ENCODE measurements at regions not wholly inside any gene's neighbourhood (a gene's known extent, or its start where the extent isn't known, plus 50 kb on each side); places are given as distances from the start of the nearest gene placed in this dataset.
"Not testable (repeated sequence)": the region's sequence is repeated elsewhere in the genome, so short reads cannot be mapped to it uniquely, and the experiment has no call there.

DNA sequence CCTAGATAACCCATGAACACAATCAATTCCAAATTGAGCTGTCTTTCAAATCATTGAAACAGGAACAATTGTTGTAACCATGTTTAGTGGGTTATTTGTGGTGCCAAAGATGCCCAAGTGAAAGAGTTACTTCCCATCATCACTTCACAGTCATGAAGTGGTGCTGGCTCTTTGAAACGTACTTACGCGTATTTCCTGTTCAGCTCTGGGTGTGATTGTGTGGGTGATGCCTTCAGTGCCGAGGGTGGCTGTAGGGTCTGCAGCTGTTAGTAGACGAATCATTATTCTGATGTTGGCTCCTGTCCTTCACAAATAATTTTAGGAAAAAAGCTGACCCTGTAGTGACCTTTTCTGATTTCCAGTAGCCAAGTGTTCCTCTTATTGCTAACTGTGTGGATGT, 323.1 kb upstream of the KIAA1217 start:
- DNase-seq, result no peak

DNA sequence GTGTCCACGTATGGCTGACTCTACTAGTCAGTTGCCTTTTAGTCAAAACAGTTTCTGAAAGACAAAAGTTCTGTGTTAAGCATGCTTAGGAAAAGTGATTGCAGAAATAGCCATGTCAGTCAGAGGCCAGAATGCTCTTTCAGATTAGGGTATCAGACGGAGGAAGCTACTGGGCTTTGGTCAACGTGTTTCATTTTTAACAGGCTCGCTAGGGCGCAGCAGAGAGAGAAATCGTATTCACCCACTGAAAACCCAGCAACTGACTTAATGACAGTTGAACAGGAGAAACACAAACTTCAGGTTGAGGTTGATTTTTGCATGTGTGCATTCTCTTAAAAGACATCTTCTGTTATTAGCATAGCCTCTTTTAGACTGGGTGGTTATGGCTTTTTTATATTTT, 322.6 kb upstream of the KIAA1217 start:
- no peak for DNase-seq

DNA sequence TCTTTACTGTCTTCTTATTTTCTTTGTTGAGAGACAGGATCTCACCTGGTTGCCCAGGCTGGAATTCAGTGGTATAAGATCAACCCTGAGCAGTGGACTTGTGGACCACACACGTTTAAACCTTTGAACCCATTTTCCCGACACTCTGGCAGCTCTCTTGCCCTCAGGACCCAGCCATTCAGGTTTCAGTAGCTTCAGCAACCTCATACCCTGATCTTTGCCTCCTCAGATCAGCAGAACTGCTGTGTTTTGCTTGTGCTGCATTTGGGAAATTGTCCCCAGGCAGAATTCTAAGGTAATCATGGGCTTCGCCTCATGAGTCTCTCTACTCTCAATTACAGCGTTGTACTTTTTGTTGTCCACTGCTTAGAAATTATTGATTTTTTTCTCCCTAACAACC, 317.6 kb upstream of the KIAA1217 start:
- no peak for DNase-seq

DNA sequence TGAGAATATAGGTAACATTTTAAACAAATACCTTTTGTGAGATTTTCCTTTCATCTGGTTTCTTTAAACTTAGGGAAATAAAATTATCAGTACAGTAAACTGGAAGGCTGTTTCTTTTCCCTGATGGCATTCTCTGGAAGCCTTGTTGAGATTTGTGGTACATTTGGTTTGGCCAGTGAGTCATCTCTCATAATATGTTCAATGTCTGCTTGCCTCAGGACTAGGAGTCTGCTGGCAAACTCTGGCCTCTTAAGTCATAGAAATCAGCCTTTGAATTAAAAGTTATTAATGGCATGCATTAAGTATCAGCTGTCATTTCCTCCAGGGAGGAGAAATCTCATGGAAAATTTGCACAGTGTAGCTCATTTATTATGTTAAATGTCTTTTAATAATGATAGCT, 316.6 kb upstream of the KIAA1217 start:
- DNase-seq, result no peak

DNA sequence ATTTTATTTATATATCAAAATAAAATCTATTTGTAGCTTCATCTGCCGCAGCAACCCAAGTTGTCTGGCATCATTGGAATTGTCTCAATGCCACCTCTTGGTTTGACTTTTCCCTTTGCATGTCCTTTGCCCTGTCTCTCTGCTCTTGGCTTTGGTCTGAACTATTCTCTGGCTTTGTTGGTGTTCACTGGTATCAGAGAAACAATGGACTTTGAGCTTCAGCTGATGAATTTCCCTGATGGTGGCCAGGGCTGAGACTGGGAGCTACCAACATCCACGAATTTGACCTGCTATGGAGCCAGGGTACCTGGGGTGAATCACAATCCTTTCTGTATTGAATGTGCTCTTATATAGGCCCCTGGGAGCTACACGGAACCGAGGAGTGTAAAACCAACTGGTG, 311.7 kb upstream of the KIAA1217 start:
- DNase-seq, result no peak

DNA sequence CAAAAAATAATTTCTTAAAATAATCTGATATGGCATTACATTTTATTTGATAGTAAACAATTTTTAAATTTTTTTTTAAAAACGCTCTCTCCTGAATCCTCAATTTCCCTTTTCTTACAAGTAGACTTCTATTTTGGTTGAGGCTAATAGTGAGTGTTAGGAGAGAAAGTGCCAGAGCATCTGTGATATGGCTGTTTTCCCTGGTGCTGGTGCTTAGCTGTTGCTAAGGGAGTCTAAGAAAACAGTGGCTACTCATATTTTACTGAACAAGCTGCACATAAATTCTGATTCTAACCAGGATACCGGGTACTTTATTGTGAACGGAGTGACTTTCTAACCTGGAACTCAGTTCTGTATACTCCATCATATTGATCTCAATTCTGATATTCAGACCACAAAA, 311.1 kb upstream of the KIAA1217 start:
- no peak for DNase-seq

DNA sequence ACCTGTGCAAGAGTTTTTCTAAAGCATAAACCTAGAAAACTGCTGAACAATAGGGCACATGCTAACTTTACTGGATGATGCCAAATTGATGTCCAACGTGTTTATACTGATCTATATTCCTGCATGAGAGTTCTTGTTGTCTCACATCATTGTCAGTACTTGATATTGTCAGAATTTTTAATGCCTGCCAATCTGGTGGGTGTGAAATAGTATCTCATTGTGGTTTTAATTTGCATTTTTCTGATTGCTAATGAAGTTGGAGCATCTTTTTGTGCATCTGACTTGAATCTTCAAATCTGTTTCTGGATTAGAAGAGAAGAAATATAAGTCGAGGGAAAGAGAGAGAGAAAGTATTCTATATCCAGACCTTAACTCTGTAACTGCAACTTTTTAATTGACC, 309.8 kb upstream of the KIAA1217 start:
- no peak for DNase-seq

DNA sequence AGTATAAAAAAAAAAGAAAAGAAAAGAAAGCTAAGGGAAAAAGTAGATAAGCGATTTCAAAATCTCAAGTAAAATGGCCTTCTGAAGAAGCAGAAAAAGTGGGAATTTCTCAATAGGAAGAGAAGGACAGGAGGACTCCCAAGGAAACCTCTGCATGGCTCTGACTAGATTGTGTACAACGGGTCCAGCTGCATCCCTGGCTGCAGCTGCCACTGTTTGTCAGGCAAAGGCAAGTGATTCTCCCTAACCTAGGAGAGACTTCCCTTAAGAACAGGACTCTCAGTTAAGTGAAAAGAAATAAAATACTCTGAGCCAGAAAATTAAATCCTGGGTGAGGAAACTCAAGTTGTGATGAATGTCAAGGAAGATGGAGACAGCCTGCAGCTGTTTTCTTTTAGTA, 298.6 kb upstream of the KIAA1217 start:
- no peak for DNase-seq

DNA sequence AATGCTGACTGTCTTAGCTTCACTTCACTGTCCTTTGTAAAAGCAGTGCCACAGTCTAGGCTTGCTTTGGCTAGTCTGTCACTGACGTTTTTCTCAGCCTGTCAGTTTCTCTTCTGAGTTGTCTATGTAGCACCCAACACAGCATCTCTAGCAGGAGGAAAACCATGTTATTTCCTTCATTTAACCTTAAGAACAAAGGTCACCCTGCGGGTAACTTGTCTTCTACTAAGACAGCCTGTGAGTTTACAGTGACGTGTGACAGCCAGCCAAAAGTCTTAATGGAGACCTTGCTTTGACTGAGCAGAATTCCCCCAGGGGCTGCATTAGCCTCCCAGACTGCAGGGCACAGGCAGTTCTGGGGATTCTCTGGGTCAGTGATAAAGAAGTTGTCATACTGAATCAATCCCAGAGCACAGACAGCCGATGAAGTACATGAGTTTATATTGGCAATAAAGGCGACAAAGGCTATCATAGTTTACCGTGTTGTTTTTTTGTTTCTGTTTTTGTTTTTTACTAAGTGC, 296.0 kb upstream of the KIAA1217 start:
- DNase-seq, result no peak

DNA sequence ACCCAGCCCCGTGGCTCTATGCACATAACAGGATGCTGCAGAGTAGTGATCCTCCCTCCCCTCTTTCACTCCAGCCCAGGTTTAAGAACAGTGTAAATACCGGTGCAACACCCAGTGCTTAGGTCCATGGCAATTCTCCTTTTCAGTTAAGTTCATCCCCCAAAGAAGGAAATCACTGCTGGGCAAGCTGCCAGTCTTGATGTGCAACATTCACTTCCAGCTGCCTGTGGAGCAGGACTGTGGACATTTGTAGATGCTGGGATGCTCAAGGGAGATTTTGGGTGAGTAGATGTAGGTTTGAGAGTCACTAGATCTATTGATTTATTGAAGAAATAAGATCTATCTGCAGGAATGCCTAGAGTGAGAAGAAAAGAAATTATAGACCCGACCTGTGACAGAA, 294.3 kb upstream of the KIAA1217 start:
- no peak for DNase-seq

DNA sequence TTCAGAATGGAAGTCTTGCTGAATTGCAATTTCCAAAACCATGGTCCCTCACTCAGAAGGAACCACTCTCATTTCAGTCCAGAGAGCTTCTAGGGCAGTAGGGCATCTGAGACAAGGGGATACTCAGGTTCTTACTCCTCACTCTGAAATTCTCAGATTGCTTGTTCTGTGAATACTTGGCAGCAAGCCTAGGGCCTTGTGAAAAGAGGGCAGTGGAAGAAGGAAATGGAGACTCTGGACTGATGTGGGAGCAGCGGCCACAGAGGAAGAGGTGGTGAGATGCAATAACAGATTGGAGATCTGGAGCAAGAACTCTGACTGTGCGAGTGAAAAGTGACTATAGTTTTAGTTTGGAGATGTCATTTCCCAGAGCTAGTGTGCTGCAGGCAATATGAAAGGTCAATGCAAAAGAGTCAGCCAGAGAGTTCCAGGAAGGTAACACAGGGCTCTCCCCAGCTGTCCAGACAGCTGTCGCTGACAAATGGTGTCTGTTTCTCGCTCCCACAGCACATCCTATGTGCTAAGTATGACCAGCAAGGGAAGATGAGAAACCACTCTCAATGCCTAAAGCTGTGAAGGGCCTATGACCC, 291.6 kb upstream of the KIAA1217 start:
- DNase-seq, result no peak

DNA sequence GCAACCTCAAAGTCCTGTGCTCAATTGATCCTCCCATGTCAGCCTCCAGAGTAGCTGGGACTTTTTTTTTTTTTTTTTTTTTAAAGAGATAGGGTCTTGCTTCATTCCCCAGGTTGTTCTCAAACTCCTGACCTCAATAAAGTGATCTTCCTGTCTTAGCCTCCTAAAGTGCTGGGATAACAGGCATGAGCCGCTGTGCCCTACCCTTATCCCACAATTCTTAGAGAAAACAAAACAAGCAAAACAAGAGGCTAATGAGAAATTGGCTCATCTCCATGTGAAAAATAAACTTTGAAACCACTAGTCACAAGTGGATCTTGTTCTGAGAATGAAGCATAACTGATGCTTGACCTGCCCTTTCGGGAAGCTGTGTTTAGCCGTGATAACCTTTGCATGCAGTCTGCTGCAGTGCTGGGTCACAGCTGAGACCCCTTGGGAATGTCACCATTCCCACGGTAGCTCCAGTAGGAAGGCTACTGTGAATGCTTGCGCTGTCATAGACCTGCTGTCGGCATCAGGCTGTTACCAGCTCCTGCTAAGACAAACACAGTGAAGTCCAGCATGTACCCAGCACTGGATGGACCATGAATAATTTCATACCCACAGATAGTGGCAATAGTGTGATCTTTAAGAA, 290.7 kb upstream of the KIAA1217 start:
- no peak for DNase-seq

DNA sequence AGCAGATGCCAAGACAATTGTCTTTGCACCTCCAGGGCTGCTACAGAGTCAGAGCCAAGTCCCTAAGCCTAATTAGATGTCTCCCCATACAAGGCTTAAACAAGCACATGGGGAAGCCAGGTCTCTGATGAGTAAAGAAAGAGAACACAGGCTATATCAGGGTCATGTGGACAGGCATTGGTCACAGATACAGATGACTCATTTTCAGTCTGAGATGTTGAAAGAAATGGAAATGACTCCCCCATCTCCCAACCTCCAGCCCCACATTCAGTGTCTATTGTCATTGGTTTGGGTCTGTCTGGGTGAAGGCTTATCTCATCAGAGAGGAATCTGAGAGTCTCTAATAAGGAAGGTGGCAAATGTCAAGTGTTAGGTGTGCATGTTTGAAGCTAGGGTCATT, 290.1 kb upstream of the KIAA1217 start:
- no peak for DNase-seq

DNA sequence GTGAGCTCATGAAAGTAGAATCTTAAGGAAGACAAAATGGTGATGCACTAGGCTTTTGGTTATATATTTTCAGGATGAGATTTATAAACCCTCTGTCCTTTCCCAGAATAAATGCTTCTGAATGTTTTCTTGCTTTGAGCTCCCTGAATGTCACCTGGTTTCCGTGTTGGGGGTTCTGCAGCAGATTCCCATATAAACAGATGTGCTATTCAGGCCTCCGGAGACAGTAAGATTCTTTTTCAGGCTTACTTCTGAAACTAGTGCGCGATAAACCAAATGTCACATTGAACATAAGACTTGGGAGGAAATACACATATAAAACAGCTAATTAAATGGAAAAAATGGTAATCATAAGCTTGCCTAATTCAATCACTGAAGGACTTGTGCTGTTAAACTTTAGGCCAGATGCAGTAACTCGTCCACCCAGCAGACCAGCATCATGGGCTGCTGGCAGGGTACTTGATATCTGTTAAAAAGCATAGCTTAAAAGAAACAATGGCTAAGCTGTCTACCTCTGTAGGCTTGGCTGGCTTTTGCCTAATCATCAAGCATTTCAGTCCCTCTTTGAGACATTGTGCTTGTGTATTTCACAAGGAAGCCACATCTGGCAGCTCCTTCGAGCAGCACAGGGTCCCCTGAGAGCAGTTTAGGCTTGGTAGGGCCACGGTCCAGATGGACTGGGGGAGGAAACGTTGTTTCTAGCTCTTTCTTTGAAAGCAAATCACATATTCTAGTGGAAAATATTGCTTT, 281.2 kb upstream of the KIAA1217 start:
- no peak for DNase-seq

DNA sequence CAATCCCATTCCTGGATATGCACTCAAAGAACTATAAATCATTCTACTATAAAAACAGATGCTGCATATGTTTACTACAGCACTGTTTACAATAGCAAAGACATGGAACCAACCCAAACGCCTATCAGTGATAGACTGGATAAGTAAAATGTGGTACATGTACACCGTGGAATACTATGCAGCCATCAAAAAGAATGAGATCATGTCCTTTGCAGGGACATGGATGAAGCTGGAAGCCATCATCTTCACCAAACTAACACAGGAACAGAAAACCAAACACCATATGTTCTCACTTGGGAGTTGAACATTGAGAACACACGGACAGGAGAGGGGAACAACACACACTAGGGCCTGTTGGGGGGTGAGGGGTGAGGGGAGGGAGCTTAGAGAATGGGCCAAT, 274.9 kb upstream of the KIAA1217 start:
- DNase-seq, result not testable (repeated sequence)

DNA sequence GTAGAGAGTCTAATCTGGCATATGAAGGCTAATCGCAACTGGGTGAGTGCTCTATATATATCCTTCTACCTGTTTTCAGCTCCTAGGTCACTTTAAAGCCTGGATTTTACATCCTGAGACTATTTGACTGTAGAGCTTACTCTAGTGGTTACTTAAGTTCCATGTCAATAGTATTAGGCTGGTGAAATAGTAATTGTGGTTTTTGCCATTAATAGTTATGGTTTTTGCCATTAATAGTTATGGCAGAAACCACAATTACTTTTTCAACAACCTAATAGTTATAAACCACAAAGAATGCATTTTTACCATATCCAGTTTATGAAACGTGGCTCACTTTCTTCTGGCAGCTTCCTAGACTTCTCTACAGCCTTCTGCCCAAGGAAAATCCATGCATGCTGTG, 263.1 kb upstream of the KIAA1217 start:
- DNase-seq, result no peak

DNA sequence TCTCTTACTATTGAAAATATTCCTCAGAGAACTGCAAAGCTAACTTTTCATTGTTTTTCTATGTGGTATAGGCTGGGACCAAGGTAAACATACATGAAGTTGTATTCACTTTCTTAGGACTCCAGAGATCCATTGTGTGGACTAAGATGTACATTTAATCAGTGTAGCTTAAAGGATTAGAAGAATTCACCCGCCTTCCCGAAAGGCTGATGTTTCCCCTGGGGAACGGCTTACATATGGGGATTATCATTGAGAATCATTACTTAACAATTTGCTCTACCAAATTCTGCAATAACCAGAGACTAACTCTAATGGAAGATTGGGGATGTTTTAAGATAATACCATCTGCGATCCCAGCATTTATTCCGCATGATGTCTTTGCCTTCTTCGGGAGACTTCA, 257.1 kb upstream of the KIAA1217 start:
- no peak for DNase-seq

DNA sequence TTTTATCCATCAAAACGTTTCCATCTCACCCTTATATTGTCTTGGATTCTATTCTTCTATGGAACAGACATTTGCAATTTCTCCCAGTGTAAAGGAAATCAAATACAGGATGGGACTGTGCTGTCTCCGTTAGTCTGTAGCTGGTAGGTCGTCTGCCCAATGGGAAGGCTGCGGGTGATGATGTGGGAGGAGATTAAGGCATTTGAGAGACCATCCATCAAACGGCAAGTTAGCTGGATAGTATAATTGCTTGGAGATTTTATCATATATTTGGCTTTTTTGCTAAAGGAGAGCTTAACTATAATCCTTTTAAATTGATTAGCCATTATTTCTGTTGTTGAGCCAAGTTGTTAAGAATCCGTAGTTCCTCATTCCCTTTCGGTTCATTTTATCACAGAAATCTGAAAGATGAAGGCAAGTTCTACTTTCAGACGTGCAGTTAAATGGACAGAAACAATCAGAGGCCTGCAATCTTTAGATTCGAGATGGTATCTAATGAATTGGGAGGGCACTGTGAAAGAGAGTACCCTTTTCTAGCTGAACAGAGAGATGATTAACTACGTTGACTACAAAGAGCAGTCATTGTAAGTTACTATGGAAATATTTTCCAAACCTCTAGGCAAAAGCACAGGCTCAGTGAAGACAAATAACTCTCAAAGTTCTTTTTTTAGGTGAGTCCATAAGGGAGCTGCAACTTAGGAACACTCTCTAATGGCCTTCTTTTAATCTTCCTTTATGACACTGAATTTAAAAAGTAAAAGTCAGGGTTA, 253.3 kb upstream of the KIAA1217 start:
- DNase-seq, result no peak

DNA sequence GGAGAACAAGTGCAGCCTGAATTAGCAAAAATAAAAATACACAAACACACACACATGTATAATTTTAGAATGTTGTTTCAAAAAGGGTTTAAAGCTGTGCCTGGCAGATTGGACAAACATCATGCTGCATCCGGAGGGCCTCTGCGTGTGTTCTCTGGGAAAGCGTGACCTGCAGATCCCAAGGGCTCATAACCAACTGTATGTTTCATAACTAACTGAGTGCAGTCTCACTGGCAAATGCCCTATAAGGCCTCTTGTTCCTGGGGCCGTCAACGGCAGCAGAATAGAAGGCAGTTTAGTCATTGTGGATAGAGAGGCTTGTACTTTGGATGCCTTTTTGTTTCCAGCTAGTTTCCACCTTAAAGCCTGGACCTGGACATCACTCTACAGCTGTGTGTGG, 243.8 kb upstream of the KIAA1217 start:
- DNase-seq, result no peak

DNA sequence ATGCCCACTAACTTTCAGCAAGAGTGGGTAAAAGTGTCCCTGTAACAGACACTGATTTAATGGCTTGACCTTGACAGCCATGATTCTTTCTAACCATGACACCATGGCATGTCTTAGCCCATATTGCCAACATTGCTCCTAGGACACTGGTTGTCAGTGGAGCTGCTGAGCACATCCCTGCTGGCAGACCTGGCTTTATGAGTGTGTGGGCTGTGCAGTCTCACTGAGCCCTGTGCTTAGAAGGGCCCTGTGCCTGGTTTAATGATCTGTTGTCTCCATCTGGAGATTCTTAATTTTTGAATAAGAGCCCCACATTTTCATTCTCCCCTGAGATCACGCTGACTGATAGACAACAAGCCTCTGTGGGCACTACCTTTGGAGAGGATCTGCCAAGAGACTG, 243.1 kb upstream of the KIAA1217 start:
- no peak for DNase-seq

DNA sequence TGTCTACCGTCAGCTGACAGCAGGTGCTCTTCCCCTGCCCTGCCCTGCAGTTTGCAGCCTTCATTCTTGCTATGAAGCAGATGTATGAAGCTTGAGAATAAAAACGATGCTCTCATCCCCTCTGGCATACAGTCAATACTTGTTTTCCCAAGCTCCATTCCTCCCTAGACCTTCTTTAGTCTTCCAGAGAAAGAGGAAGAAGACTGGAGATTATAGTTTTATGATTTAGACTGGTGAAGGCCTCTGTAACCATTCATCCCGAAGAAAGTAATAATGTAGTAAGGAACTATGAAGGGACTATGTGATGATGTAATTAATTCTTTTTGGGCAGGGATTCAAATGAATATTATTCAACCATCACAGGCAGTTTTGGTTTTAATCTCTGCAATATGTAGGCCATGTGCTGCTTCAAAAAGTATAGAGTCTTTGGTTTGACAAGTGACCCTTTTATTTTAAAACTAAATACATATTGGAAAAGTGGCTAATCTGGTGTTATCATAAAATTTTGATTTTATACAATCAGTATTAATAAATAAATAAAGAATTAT, 242.4 kb upstream of the KIAA1217 start:
- no peak for DNase-seq

DNA sequence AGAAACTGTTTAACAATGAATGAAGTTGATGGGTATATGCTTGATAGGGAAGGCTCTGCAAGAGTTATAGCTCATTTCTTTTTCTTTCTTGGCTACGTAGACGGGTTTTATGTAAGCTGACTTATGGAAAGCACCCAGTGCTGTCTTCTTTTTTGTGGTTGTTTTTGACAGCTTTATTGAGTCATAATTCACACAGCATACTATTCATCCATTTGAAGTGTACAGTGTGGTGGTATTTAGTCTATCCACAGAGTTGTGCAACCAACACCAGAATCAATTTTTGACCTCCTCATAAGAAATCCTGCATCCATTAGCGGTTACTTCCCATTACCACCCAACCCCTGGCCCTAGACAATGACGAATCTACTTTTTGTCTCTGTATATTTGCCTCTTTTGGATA, 240.6 kb upstream of the KIAA1217 start:
- no peak for DNase-seq

DNA sequence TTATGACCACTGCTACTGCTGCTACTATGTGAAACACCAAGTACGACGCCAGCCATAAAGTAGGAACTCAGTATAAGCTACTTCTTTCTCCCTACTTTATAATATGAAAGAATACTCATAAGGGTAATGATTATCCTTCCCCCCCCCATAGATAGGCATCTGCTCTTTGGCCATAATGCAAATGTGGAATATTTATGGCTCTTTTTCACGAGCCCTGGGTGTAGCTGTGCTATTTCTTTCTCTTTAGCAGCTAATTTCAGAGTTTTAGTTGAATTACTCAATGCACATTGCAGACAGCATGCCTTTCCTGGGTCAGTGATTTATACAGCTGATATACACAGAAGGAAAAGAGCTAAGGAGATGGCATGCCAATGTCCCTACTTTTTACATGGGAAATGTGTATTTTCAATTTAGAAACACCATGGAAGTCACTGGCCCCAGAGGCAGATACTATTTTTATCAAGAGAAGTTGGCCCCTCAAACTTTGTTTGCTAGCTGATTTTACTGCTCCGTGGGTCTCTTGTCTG, 234.1 kb upstream of the KIAA1217 start:
- DNase-seq, result no peak

Data from activated CD4-positive, alpha-beta T cell treated with anti-CD3 and anti-CD28 coated beads, Interleukin-2, amount 50 U/mL, for 16 hours (primary cell).